GM18909 (cell line): ENCODE measurements at regions not wholly inside any gene's neighbourhood (a gene's known extent, or its start where the extent isn't known, plus 50 kb on each side); places are given as distances from the start of the nearest gene placed in this dataset.

Experiments
- ATAC-seq: cut with Tn5 transposase; IDR thresholded peaks from one replicate; pipeline ENCODE4 v1.9.1; 2021; ENCODE audit warnings: mild to moderate bottlenecking; ENCODE audit not compliant: unreplicated experiment, poor library complexity

GRCh38 chrX:43467608-43468234 is 188.4 kb upstream of the MAOA start:
- ATAC-seq, result no peak

- ATAC-seq, result no peak
Measured at GRCh38 chrX:43469391-43470054, 186.6 kb upstream of the MAOA start.

- ATAC-seq, result no peak
Measured at GRCh38 chrX:43474321-43474720, 181.8 kb upstream of the MAOA start.

GRCh38 chrX:43479070-43479469 is 177.0 kb upstream of the MAOA start:
- no peak for ATAC-seq

- no peak for ATAC-seq
Measured at GRCh38 chrX:43479850-43480249, 176.2 kb upstream of the MAOA start.

- ATAC-seq, result no peak
Measured at GRCh38 chrX:43481576-43481975, 174.5 kb upstream of the MAOA start.

GRCh38 chrX:43493756-43494155 is 162.3 kb upstream of the MAOA start:
- ATAC-seq, result no peak

GRCh38 chrX:43500246-43500645 is 155.9 kb upstream of the MAOA start:
- no peak for ATAC-seq

GRCh38 chrX:43500996-43501694 is 155.0 kb upstream of the MAOA start:
- no peak for ATAC-seq

GRCh38 chrX:43504394-43504793 is 151.7 kb upstream of the MAOA start:
- ATAC-seq, result no peak

GRCh38 chrX:43505769-43506168 is 150.3 kb upstream of the MAOA start:
- ATAC-seq, result no peak

- ATAC-seq, result no peak
Measured at GRCh38 chrX:43508694-43509093, 147.4 kb upstream of the MAOA start.

GRCh38 chrX:43510209-43510608 is 145.9 kb upstream of the MAOA start:
- ATAC-seq, result no peak

GRCh38 chrX:43513085-43513484 is 143.0 kb upstream of the MAOA start:
- no peak for ATAC-seq

- ATAC-seq, result no peak
Measured at GRCh38 chrX:43514820-43515219, 141.3 kb upstream of the MAOA start.

GRCh38 chrX:43522582-43522981 is 133.5 kb upstream of the MAOA start:
- no peak for ATAC-seq

- no peak for ATAC-seq
Measured at GRCh38 chrX:43525901-43526610, 130.0 kb upstream of the MAOA start.

- ATAC-seq, result no peak
Measured at GRCh38 chrX:43526878-43527277, 129.2 kb upstream of the MAOA start.

GRCh38 chrX:43527801-43528200 is 128.3 kb upstream of the MAOA start:
- ATAC-seq, result no peak

- ATAC-seq, result no peak
Measured at GRCh38 chrX:43530837-43531236, 125.3 kb upstream of the MAOA start.

- no peak for ATAC-seq
Measured at GRCh38 chrX:43540318-43540717, 115.8 kb upstream of the MAOA start.
